ENCODE measurements at regions not wholly inside any gene's neighbourhood (a gene's known extent, or its start where the extent isn't known, plus 50 kb on each side); places are given as distances from the start of the nearest gene placed in this dataset.

GRCh38 chr4:28373601-28374000, 1513.0 kb downstream of the STIM2 start:
- H3K36me3 ChIP-seq (ENCODE audit: control insufficient read depth, low read length), result no peaks in the 10 kb centered on the region
- no peak overlapping the region for H3K4me3 ChIP-seq (ENCODE audit: low read length)
- no peak overlapping the region for H3K27ac ChIP-seq (ENCODE audit: low read depth, low read length)
- H3K9me3 ChIP-seq (ENCODE audit: control insufficient read depth, insufficient read depth, low read length), result no peaks in the 10 kb centered on the region
- H3K27me3 ChIP-seq (ENCODE audit: control insufficient read depth, low read length), result no peaks in the 10 kb centered on the region
- no peak for TF ChIP-seq CTCF (IDR thresholded peaks at IDR 0.05; ENCODE audit: low read depth, low read length, poor library complexity, severe bottlenecking)
- no peak for TF ChIP-seq EZH2phosphoT487 (IDR thresholded peaks at IDR 0.05; ENCODE audit: borderline replicate concordance, low read length)
- H3F3A ChIP-seq (ENCODE audit: control insufficient read depth, insufficient read depth), result no peaks in the 10 kb centered on the region
- no peaks in the 10 kb centered on the region for H3K79me2 ChIP-seq (ENCODE audit: control insufficient read depth, low read length)
- H3K9me2 ChIP-seq (replicated peaks; ENCODE audit: control insufficient read depth, low read length), result no peaks in the 10 kb centered on the region
- H3K4me1 ChIP-seq (ENCODE audit: control insufficient read depth, low read length), result no peaks in the 10 kb centered on the region
- no peaks in the 10 kb centered on the region for H4K20me1 ChIP-seq (ENCODE audit: control insufficient read depth, insufficient read depth, low read depth, low read length)
- no peak overlapping the region for H3K4me2 ChIP-seq (ENCODE audit: low read length)

GRCh38 chr4:28378109-28378830, 1517.6 kb downstream of the STIM2 start:
- Histone ChIP-seq H3F3A (ENCODE audit: control insufficient read depth, insufficient read depth) (no peaks in the 10 kb centered on the region), H3K4me1 (ENCODE audit: control insufficient read depth, low read length) (no peaks in the 10 kb centered on the region), H3K9me3 (ENCODE audit: control insufficient read depth, insufficient read depth, low read length) (no peaks in the 10 kb centered on the region), H3K27ac (ENCODE audit: low read depth, low read length) (no peak overlapping the region), H3K4me3 (ENCODE audit: low read length) (no peak overlapping the region), H4K20me1 (ENCODE audit: control insufficient read depth, insufficient read depth, low read depth, low read length) (no peaks in the 10 kb centered on the region), H3K4me2 (ENCODE audit: low read length) (no peak overlapping the region), H3K79me2 (ENCODE audit: control insufficient read depth, low read length) (no peaks in the 10 kb centered on the region), H3K9me2 (replicated peaks; ENCODE audit: control insufficient read depth, low read length) (no peaks in the 10 kb centered on the region), H3K36me3 (ENCODE audit: control insufficient read depth, low read length) (no peaks in the 10 kb centered on the region), H3K27me3 (ENCODE audit: control insufficient read depth, low read length) (no peaks in the 10 kb centered on the region)
- no peak for TF ChIP-seq CTCF (IDR thresholded peaks at IDR 0.05; ENCODE audit: low read depth, low read length, poor library complexity, severe bottlenecking)
- TF ChIP-seq EZH2phosphoT487 (IDR thresholded peaks at IDR 0.05; ENCODE audit: borderline replicate concordance, low read length), result no peak

- Histone ChIP-seq H4K20me1 (ENCODE audit: control insufficient read depth, insufficient read depth, low read depth, low read length) (no peaks in the 10 kb centered on the region), H3K4me2 (ENCODE audit: low read length) (no peak overlapping the region), H3K4me3 (ENCODE audit: low read length) (no peak overlapping the region), H3K4me1 (ENCODE audit: control insufficient read depth, low read length) (no peaks in the 10 kb centered on the region), H3K27ac (ENCODE audit: low read depth, low read length) (no peak overlapping the region), H3K36me3 (ENCODE audit: control insufficient read depth, low read length) (no peaks in the 10 kb centered on the region), H3F3A (ENCODE audit: control insufficient read depth, insufficient read depth) (no peaks in the 10 kb centered on the region), H3K27me3 (ENCODE audit: control insufficient read depth, low read length) (no peaks in the 10 kb centered on the region), H3K9me3 (ENCODE audit: control insufficient read depth, insufficient read depth, low read length) (no peaks in the 10 kb centered on the region), H3K9me2 (replicated peaks; ENCODE audit: control insufficient read depth, low read length) (no peaks in the 10 kb centered on the region), H3K79me2 (ENCODE audit: control insufficient read depth, low read length) (no peaks in the 10 kb centered on the region)
- no peak for TF ChIP-seq EZH2phosphoT487 (IDR thresholded peaks at IDR 0.05; ENCODE audit: borderline replicate concordance, low read length)
- no peak for TF ChIP-seq CTCF (IDR thresholded peaks at IDR 0.05; ENCODE audit: low read depth, low read length, poor library complexity, severe bottlenecking)
Observed at GRCh38 chr4:28385801-28386200, 1525.2 kb downstream of the STIM2 start.

Data from DOHH2 (cell line).